ENCODE measurements at regions not wholly inside any gene's neighbourhood (a gene's known extent, or its start where the extent isn't known, plus 50 kb on each side); places are given as distances from the start of the nearest gene placed in this dataset.

GRCh38 chr12:58225203-58225877 is 284.0 kb downstream of the ATP23 start:
- H3K4me1 ChIP-seq (ENCODE audit: control insufficient read depth in 5 of 5, insufficient read depth in 5 of 5, low read length in 5 of 5), result peaks cover 0 to 26% (median 3%) of the 10 kb centered on the region in 5 donors
- TF ChIP-seq, protein P1, sequence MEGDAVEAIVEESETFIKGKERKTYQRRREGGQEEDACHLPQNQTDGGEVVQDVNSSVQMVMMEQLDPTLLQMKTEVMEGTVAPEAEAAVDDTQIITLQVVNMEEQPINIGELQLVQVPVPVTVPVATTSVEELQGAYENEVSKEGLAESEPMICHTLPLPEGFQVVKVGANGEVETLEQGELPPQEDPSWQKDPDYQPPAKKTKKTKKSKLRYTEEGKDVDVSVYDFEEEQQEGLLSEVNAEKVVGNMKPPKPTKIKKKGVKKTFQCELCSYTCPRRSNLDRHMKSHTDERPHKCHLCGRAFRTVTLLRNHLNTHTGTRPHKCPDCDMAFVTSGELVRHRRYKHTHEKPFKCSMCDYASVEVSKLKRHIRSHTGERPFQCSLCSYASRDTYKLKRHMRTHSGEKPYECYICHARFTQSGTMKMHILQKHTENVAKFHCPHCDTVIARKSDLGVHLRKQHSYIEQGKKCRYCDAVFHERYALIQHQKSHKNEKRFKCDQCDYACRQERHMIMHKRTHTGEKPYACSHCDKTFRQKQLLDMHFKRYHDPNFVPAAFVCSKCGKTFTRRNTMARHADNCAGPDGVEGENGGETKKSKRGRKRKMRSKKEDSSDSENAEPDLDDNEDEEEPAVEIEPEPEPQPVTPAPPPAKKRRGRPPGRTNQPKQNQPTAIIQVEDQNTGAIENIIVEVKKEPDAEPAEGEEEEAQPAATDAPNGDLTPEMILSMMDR (IDR thresholded peaks at IDR 0.05; ENCODE audit: control extremely low read depth, extremely low read depth), result no peak
- no peak for ATAC-seq (ENCODE audit: insufficient read depth, low FRiP score)
- no peaks in the 10 kb centered on the region for H3K9me3 ChIP-seq (ENCODE audit: control insufficient read depth in 4 of 4, insufficient read depth in 3 of 4, low read length in 3 of 4)
- no peak overlapping the region for H3K27ac ChIP-seq (ENCODE audit: low read depth in 1 of 2, low read length in 1 of 2)
- H3K36me3 ChIP-seq (ENCODE audit: control insufficient read depth in 4 of 4, insufficient read depth in 4 of 4, low read length in 4 of 4), result no peaks in the 10 kb centered on the region
- DNase-seq, result peak in 2 of 3 donors; percentile 74 to 88
- H3K9ac ChIP-seq (ENCODE audit: insufficient read depth in 1 of 2, low read length in 2 of 2), result no peak overlapping the region
- H3K4me3 ChIP-seq, result no peak overlapping the region
- no peaks in the 10 kb centered on the region for H3K27me3 ChIP-seq (ENCODE audit: control insufficient read depth in 3 of 3, insufficient read depth in 3 of 3, low read length in 2 of 3)

DNA sequence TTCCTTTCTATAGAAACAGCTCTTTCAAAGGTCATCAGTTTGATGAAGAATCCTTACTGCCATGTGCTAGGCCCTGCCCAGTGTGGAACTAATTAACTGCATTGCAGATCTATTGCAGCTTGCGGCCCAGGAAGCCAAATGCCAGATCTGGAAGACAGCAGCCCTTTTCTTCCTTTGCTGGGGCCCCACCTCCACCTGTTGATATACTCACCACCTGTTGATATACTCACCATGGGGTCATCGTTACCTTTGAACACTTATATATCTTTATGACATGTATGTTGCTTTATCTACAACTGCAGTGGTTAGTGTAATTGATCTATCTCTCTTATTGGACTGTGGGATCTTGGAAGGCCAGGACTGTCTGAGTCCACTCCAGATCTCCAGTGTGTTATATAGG is 292.5 kb downstream of the ATP23 start:
- Histone ChIP-seq H3K9me3 (ENCODE audit: control insufficient read depth in 4 of 4, insufficient read depth in 3 of 4, low read length in 3 of 4) (peaks cover 0 to 9% (median 0%) of the 10 kb centered on the region in 4 donors), H3K4me1 (ENCODE audit: control insufficient read depth in 5 of 5, insufficient read depth in 5 of 5, low read length in 5 of 5) (peaks cover 0 to 3% (median 0%) of the 10 kb centered on the region in 5 donors), H3K36me3 (ENCODE audit: control insufficient read depth in 4 of 4, insufficient read depth in 4 of 4, low read length in 4 of 4) (no peaks in the 10 kb centered on the region), H3K4me3 (no peak overlapping the region), H3K27me3 (ENCODE audit: control insufficient read depth in 3 of 3, insufficient read depth in 3 of 3, low read length in 2 of 3) (no peaks in the 10 kb centered on the region), H3K9ac (ENCODE audit: insufficient read depth in 1 of 2, low read length in 2 of 2) (no peak overlapping the region), H3K27ac (ENCODE audit: low read depth in 1 of 2, low read length in 1 of 2) (no peak overlapping the region)
- ATAC-seq (ENCODE audit: insufficient read depth, low FRiP score) (no peak), DNase-seq (no peak)
- WGBS, 2 donors, result 96 to 97% methylated on average over 2 of the region's 2 CpGs
- TF ChIP-seq, protein P1 (IDR thresholded peaks at IDR 0.05; ENCODE audit: control extremely low read depth, extremely low read depth), result no peak

DNA sequence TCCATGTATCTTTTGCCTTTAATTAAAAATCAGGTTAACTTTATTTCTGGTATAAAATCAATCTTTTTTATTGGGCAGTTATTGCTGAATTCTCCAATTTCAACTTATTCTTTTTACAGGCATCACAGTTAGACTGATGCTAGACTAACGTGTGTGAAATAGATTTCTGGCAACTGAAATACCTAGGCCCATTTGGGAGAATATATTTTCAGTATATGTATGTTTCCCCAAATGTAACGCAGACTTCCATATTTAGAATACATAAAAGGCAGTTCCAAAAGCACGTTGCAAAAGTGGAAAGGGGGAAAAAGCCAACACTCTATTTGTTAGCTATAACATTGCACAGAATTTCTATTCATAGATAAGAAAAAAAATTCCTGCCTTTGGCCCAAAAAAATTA is 297.0 kb downstream of the ATP23 start:
- Histone ChIP-seq H3K9ac (ENCODE audit: insufficient read depth in 1 of 2, low read length in 2 of 2) (no peak overlapping the region), H3K4me3 (no peak overlapping the region), H3K9me3 (ENCODE audit: control insufficient read depth in 4 of 4, insufficient read depth in 3 of 4, low read length in 3 of 4) (peaks cover 0 to 4% (median 0%) of the 10 kb centered on the region in 4 donors), H3K4me1 (ENCODE audit: control insufficient read depth in 5 of 5, insufficient read depth in 5 of 5, low read length in 5 of 5) (no peaks in the 10 kb centered on the region), H3K27ac (ENCODE audit: low read depth in 1 of 2, low read length in 1 of 2) (no peak overlapping the region), H3K36me3 (ENCODE audit: control insufficient read depth in 4 of 4, insufficient read depth in 4 of 4, low read length in 4 of 4) (no peaks in the 10 kb centered on the region), H3K27me3 (ENCODE audit: control insufficient read depth in 3 of 3, insufficient read depth in 3 of 3, low read length in 2 of 3) (no peaks in the 10 kb centered on the region)
- no peak for DNase-seq
- TF ChIP-seq, protein P1 (IDR thresholded peaks at IDR 0.05; ENCODE audit: control extremely low read depth, extremely low read depth), result no peak
- WGBS, 2 donors, result 74 to 84% methylated on average over 3 of the region's 3 CpGs
- no peak for ATAC-seq (ENCODE audit: insufficient read depth, low FRiP score)

DNA sequence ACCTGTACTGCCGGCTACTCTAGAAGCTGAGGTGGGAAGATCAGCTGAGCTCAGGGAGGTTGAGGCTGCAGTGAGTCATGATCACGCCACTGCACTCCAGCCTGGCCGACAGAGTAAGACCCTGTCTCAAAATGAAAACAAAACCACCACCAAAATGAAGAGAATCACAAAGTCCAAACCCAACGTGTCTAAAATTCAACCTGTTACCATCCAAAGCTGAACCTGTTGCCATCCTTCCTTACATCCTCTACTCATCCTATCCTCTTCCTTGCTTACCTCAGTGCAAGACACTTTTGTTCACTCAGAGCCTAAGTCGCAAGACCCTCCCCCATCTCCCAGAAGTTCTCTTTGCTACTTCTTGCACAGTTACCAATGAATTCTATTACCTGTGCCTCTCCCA is 299.7 kb downstream of the ATP23 start:
- ATAC-seq (ENCODE audit: insufficient read depth, low FRiP score), result no peak
- WGBS, 2 donors, result 94 to 95% methylated on average over 5 of the region's 5 CpGs

More for the DNA sequence above, 299.7 kb downstream of the ATP23 start:
- no peak for DNase-seq
- Histone ChIP-seq H3K4me1 (ENCODE audit: control insufficient read depth in 5 of 5, insufficient read depth in 5 of 5, low read length in 5 of 5) (no peaks in the 10 kb centered on the region), H3K9ac (ENCODE audit: insufficient read depth in 1 of 2, low read length in 2 of 2) (no peak overlapping the region), H3K27ac (ENCODE audit: low read depth in 1 of 2, low read length in 1 of 2) (no peak overlapping the region), H3K36me3 (ENCODE audit: control insufficient read depth in 4 of 4, insufficient read depth in 4 of 4, low read length in 4 of 4) (no peaks in the 10 kb centered on the region), H3K27me3 (ENCODE audit: control insufficient read depth in 3 of 3, insufficient read depth in 3 of 3, low read length in 2 of 3) (no peaks in the 10 kb centered on the region), H3K4me3 (no peak overlapping the region), H3K9me3 (ENCODE audit: control insufficient read depth in 4 of 4, insufficient read depth in 3 of 4, low read length in 3 of 4) (peaks cover 0 to 4% (median 0%) of the 10 kb centered on the region in 4 donors)
- TF ChIP-seq, protein P1 (IDR thresholded peaks at IDR 0.05; ENCODE audit: control extremely low read depth, extremely low read depth), result no peak

Data from lung (tissue), 11 donors.